ENCODE measurements at regions not wholly inside any gene's neighbourhood (a gene's known extent, or its start where the extent isn't known, plus 50 kb on each side); places are given as distances from the start of the nearest gene placed in this dataset.

GRCh38 chr4:180558427-180558826 is 1684.8 kb upstream of the TENM3 start:
- H3K36me3 ChIP-seq = no peaks in the 10 kb centered on the region
- no peaks in the 10 kb centered on the region for H3K4me1 ChIP-seq
- TF ChIP-seq CTCF (IDR thresholded peaks at IDR 0.05; ENCODE audit: low read depth, low read length) = no peak
- DNase-seq = no peak
- H3K27me3 ChIP-seq = no peaks in the 10 kb centered on the region
- no peak overlapping the region for H3K4me3 ChIP-seq (ENCODE audit: low read depth, low read length)
- no peaks in the 10 kb centered on the region for H3K9me3 ChIP-seq

- no peak for TF ChIP-seq CTCF (IDR thresholded peaks at IDR 0.05; ENCODE audit: low read depth, low read length)
- Histone ChIP-seq H3K9me3 (no peaks in the 10 kb centered on the region), H3K4me1 (no peaks in the 10 kb centered on the region), H3K27me3 (no peaks in the 10 kb centered on the region), H3K36me3 (no peaks in the 10 kb centered on the region), H3K4me3 (ENCODE audit: low read depth, low read length) (no peak overlapping the region)
- no peak for DNase-seq
Observed at GRCh38 chr4:180560896-180561295, 1682.3 kb upstream of the TENM3 start.

- H3K36me3 ChIP-seq = no peaks in the 10 kb centered on the region
- no peak for TF ChIP-seq CTCF (IDR thresholded peaks at IDR 0.05; ENCODE audit: low read depth, low read length)
- H3K4me1 ChIP-seq = no peaks in the 10 kb centered on the region
- no peak overlapping the region for H3K4me3 ChIP-seq (ENCODE audit: low read depth, low read length)
- DNase-seq = no peak
- H3K9me3 ChIP-seq = no peaks in the 10 kb centered on the region
- H3K27me3 ChIP-seq = no peaks in the 10 kb centered on the region
Observed at GRCh38 chr4:180564026-180564425, 1679.2 kb upstream of the TENM3 start.

GRCh38 chr4:180564448-180564847 is 1678.8 kb upstream of the TENM3 start:
- no peak for TF ChIP-seq CTCF (IDR thresholded peaks at IDR 0.05; ENCODE audit: low read depth, low read length)
- Histone ChIP-seq H3K36me3 (no peaks in the 10 kb centered on the region), H3K4me3 (ENCODE audit: low read depth, low read length) (no peak overlapping the region), H3K9me3 (no peaks in the 10 kb centered on the region), H3K27me3 (no peaks in the 10 kb centered on the region), H3K4me1 (no peaks in the 10 kb centered on the region)
- DNase-seq = no peak

- Histone ChIP-seq H3K9me3 (no peaks in the 10 kb centered on the region), H3K4me3 (ENCODE audit: low read depth, low read length) (no peak overlapping the region), H3K4me1 (no peaks in the 10 kb centered on the region), H3K36me3 (no peaks in the 10 kb centered on the region), H3K27me3 (no peaks in the 10 kb centered on the region)
- no peak for TF ChIP-seq CTCF (IDR thresholded peaks at IDR 0.05; ENCODE audit: low read depth, low read length)
- no peak for DNase-seq
Observed at GRCh38 chr4:180565856-180566431, 1677.3 kb upstream of the TENM3 start.

DNA sequence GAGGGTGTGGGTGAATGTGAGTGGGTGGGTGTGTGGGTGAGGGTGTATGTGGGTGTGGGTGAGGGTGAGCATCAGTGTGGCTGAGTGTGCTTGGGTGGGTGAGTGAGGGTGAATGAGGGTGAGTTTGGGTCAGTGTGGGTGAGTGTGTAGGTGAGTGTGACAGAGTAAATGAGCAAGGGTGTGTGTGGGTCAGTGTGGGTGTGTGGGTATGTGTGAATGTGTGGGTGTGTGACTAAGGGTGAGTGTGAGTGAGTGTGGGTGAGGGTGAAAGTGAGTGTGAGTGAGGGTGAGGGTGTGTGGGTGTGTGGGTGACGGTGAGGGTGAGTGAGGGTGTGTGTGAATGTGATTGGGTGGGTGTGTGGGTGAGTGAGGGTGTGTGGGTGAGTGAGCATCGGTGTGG is 1676.7 kb upstream of the TENM3 start:
- no peaks in the 10 kb centered on the region for H3K27me3 ChIP-seq
- no peak for TF ChIP-seq CTCF (IDR thresholded peaks at IDR 0.05; ENCODE audit: low read depth, low read length)
- no peaks in the 10 kb centered on the region for H3K9me3 ChIP-seq
- no peak overlapping the region for H3K4me3 ChIP-seq (ENCODE audit: low read depth, low read length)
- no peaks in the 10 kb centered on the region for H3K36me3 ChIP-seq
- no peak for DNase-seq
- H3K4me1 ChIP-seq = no peaks in the 10 kb centered on the region
